NCI-H69 (cell line): ENCODE measurements at regions not wholly inside any gene's neighbourhood (a gene's known extent, or its start where the extent isn't known, plus 50 kb on each side); places are given as distances from the start of the nearest gene placed in this dataset.

Experiments used
- DNase-seq: peaks from one replicate; lab custom pipeline; 2025; lab: John Stamatoyannopoulos, UW

DNA sequence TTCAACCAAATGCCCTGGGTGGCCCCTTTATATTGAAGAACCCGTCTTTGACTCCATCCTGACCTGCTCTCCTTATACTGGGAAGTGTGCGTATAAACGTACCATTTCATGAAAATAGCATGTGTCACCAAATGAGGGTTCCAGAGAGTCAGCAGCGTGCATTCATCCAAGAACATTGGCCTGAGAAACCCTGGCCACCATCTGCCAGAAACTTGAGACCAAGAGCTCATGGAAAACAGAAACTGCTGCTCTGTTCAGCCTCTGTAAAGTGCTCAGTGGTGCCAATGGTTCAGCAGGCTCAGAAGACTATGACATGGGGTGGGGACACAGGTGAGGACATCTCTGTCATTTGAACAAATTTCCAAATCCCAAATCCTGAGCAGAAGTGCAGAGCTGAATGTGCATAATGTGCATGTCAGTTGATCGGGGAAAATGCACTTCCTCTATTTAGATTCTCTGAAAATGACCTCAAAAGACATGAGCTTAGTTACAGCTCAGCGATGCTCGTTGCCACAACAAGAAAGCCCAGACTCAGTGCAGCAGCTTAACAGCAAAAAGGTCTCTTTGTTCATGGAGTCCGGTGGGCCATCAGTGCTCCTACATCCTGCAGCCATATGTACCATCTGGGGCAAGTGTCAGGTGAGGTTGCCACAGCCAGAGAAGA lies 176.1 kb downstream of the ATPSCKMT start:
- no peak for DNase-seq

DNA sequence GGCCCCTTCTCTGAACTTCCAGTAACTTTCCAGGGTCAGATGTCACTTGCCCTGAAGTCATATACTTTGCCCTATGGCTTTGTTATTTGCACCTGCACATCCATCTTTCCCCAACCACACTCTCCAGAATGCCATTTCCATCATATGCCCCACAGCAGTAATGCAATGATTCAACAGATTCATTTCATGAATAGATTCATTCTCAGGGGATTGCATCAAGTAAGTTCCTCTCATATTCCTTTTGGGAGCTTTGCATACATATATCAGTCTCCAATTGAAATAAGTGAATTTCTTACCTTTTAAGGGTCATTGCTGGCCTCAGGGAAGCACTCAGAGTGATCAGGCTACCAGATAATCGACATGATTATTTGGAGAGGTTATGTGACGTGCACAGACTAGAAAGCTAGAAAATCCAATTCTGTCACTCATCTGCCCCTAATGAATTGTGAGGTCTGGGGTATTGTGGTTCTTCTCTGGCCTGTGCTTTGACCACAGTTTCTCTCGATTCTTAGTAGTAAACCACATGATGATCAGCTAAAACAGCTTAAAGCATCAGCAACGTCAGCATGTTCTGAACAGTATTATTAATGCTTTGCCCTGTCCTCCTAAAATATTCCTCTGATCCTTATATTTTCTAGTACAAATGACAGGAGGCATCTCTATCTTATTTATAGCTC lies 179.9 kb downstream of the ATPSCKMT start:
- DNase-seq, result no peak

DNA sequence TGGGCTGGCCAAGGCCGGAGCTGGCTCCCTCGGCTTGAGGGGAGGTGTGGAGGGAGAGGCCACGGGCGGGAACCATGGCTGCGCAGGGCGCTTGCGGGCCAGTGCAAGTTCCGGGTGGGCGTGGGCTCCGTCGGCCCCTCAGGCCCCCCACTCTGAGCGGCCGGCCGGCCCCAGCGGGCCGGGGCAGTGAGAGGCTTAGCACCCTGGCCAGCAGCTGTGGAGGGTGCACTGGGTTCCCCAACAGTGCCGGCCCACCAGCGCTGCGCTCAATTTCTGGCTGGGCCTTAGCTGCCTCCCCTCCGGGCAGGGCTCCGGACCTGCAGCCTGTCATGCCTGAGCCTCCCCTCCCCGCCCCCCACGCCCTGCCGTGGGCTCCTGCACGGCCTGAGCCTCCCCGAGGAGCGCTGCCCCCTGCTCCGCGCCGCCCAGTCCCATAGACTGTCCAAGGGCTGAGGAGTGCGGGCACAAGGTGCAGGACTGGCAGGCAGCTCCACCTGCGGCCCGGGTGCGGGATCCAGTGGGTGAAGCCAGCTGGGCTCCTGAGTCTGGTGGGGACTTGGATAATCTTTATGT lies 184.2 kb downstream of the ATPSCKMT start:
- DNase-seq, result no peak

DNA sequence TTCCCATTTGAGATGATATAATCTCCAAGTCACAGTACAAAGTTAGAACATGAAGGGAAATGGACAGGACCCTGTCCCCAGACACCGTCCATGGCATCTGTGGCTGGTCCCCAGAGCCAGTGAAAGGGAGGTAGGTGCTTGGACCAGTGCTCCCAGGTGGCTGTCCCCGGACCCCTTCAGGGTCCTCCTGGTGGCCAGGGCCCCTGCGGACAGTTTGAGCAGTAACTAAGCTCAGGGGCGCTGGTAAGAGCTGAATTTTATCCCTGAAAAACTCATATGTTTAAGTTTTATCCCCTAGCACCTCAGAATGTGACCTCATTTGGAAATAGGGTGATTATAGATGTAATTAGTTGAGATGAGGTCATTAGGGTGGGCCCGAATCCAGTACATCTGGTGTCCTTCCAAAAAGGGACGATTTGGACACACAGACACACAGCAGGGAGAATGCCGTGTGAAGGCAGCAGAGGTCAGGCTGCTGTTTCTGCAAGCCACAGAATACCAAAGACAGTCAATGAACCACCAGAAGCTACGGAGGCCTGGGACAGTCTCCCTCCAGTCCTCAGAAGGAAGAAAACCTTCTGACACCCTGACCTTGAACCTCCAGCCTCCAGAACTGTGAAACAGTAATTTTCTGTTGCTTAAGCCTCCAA lies 185.0 kb downstream of the ATPSCKMT start:
- DNase-seq, result no peak

DNA sequence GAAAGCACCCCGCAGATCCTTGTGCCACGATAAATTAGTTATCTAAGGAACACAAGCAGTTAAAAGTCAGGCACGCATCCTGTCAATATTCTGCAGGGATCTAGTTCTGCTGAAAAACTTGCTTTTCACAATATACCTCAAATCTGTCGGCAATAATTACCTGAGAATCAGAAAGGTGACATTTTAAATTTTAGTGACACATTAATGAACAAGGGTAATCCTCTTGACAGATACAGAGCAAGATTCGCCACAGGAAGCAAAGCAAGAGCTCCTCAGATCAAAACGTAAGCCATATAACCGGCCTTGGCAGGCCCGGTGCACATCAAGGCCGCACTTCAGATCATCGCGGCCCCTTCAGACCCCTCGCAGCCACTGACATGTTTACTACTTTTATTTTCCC lies 185.7 kb downstream of the ATPSCKMT start:
- DNase-seq, result no peak

- DNase-seq, result no peak
Observed at GRCh38 chr5:10059980-10060379, 189.7 kb downstream of the ATPSCKMT start.

DNA sequence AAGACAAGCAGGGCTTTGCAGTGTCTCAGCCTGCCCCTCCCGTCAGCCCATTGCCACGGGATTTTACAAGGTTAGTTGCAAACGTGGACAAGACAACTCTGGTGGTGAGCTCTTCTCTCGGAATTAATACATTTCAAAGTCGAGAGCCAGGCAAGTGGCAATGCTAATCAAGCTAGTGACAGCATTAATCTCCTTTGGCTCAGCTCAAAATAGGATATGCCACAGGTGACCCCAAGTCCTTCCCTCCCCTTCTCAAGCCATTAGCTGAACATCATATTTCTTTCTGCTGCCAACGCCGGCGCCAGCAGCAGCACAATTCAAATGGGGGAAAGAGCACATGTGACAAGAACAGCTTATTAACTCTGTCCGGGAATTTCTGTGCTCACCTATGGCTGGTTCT lies 190.1 kb downstream of the ATPSCKMT start:
- peak; percentile 11 for DNase-seq

DNA sequence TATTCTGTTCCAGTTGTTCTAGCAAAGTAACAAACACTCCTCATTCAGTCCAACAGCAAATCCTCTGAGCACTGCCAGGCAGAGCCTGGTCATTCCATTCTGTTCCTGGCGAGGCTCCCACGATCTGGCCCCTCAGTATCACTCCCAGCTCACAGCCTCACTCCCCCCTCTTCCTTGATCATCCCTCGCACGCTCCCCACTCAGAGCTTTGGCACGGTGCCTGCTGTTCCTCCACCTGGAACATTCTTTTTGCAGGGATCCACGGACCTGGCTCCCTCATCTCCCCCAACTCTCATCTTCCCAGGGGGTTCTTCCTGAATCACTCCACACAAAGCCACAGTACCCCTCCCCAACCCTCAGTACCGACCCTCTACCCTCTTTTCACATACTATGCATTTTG lies 192.3 kb downstream of the ATPSCKMT start:
- no peak for DNase-seq

DNA sequence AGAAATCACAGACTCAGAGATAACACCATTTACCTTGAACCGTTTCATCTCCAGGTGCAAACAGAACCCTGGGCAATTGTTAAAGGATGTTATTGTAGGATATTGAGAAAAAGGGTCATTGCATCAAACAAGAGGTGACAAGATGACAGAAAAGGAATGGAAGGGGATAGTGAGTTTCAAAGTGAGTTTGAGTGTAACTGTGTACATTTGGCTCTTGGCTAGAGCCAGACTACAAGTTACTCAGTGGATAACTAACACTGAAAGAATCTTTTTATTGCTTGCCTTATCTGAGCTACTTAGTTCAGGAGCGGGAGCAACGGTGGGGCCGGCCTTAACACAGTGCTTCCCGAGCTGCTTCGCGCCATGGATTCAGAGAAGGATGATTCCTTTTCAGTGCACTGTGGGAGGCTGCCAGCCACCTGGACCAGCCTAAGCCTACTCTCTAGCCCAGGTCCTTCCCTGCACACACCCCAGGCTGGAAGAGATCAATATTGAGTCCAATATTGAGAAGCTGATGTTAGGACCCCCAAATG lies 193.4 kb downstream of the ATPSCKMT start:
- DNase-seq, result no peak

GRCh38 chr5:10049858-10050455 lies 199.7 kb downstream of the ATPSCKMT start:
- no peak for DNase-seq

- DNase-seq, result no peak
Observed at GRCh38 chr5:10046676-10047075, 203.0 kb downstream of the ATPSCKMT start.

- DNase-seq, result no peak
Observed at GRCh38 chr5:10045376-10045775, 204.3 kb downstream of the ATPSCKMT start.

DNA sequence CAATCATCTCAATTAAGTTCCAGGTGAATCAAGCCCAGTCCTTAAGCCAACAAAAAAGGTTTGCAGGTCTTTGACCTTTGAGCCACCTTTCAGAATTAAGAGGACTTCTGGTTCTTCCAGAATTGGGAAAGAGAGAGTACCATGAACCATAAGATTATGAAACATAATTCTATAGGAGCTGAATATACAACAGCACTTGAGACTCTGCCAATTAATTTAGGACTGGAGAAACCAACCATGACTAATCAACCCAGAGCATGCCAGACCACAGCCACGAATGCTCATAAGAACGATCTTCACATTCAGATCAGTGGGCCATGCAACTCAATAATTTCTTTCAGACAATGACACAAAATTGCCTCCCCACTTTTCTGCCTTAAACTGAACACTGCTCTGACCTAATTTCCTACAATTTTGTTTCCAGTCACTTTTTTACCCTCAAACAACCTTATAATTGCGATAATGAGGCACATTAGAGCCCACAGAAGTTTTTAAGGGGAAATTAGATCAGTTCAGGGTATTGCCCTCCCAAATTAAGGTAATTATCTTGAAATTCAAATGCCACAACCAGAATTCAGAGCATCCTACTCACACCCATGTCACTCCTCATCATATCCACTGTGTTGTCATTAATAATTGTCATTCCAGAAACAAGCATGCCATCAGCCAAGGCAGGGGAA lies 213.4 kb downstream of the ATPSCKMT start:
- DNase-seq, result no peak

DNA sequence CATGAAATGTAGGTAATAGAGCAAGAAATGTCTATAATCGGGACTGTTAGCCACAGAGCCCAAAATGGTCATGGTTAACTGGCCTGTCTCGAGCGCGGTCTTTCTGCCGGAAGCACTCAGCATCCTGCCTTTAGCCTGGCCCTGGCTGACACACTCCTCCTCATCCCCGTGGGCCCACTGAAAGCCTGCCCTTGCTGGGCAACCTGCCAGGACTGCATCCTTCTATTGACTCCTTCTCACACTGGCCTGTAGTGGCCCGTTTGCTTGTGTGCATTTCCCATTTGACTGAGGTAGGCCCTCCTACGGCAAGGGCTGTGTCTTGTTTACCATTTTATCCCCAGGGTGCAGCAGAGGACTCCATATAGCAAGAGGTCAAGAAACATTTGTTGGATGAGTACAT lies 215.7 kb downstream of the ATPSCKMT start:
- DNase-seq, result peak; percentile 71

DNA sequence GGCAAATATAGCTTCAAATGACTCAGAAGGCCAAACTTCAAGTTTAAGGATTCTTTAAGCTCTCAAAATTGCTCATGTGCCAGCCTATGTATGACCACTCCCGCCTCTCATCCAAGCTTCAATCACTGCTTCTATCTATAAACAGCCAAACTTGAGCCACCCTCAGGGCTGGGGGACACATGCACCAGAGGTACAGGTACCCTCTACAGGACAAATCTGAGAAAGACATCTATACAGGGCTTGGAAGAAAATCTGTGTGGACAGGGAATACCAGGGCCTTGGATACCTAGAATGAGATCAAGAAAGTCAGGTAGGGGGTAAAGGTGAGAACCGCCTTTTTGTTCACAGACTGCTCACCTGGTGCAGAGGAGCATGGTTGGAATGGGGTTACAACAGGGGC lies 217.9 kb downstream of the ATPSCKMT start:
- no peak for DNase-seq

DNA sequence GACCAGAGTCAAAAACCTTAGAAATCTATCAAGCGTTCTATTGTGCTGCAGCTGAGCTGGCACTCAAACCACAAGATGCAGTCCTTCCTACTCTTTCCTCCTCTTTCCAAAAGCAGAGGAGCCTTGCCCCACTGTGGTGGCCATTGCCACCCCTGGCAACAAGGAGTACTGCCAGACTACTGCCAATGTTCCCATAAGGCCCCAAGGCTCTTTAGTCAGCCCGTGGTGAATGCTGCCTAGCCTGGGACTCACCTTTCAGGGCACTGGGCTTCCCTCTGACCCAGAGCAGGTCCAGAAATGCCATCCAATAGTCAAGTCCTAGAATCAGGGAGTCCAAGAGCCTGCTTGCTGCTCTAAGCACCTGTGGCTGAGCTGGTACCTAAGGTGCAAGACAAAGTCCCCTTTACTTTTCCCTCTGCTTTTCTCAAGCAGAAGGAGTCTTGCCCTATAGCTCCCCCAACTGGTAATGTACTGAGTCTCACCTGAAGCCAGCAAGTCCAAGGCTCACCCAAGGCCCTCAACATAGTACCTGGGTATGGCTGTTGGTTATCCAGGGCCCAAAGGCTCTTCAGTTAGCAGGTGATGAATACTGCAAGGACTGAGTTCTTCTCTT lies 219.4 kb downstream of the ATPSCKMT start:
- DNase-seq, result peak; percentile 43

DNA sequence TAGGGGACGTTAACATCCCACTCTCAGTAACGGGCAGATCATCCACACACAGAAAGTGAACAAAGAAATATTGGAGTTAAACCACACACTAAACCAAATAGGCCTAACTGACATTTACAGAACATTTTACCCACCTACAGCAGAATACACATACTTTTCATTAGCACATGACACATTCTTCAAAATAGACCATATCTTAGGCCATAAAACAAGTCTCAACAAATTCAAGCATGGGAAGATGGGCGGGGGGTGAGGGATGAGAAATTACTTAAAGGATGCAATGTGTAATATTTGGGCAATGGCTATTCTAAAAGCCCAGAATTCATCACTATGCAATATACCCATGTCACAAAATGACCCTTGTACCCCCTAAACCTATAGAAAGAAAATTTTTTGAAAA lies 226.2 kb downstream of the ATPSCKMT start:
- no peak for DNase-seq

DNA sequence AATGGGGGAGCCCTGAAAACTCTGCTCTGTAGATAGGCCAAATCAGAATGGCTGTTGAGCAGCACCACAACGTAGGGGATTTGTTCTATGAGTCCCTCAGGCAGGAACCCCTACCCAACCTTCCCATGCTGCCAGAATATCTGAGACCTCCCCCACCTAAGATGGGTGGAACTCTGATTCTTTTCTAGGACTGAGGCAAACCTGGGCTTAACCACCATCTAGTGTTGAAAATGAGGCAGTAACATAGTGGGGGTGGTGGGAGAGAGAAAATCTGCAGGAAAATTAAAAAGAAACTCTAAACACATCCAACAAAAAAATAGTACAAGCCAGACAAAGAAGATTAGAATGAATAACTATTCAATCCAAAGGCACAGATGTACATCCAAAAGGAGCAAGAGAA lies 228.4 kb downstream of the ATPSCKMT start:
- no peak for DNase-seq

DNA sequence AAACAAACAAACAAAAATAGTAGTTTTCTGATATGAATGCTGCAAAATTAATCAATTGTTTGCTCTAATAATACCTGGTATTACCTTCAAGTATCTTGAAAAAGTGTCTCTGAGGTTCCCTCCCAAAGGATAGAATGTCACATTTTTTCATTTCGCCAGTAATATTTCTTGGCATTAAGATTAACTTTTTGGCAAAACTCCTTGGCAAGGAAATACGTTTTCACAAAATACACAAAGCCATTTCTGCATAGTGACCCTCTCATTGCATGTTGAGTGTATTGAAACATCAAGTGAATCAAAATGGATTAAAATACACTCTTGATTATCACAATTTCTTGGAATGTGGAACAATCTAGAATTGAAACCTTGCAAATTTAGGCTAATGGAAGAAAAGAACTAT lies 230.5 kb downstream of the ATPSCKMT start:
- DNase-seq, result no peak

DNA sequence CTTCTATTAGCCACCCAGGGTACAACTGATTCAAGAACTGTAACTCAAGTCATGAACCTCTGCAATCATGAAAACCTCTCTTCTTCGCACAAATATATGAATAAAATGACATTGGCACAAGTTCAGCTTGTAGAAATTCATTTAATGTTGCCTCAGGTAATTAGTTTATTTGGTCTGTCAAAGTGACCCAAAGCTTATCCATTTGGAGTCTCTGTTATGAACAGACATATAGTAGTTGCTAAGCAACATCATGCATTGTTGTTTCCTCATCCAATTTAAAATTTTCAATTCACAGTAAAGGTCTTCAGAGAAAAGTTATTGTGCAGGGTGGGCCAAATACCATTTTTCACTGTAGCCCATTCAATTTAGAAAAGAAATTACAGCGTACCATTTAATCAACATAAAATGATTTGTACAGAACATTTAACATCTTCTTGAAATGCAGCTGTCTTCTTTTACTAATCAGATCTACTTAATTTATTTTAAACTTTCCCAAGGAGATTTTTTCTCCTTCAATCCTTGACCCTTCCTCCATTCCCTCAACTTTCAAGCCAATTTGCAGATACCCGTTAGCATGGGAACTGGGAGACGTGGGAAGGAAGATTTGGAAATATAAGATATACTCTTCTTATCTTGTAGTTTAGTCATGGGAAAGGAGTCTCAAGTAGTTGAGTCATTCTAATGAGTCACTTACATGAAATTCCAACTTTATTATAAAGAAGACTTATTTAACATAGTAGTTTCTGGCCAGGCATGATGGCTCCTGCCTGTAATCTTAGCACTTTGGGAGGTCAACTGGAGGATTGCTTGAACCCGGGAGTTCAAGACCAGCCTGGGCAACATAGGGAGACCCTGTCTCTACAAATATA lies 231.3 kb downstream of the ATPSCKMT start:
- DNase-seq, result no peak
